ENCODE measurements at regions not wholly inside any gene's neighbourhood (a gene's known extent, or its start where the extent isn't known, plus 50 kb on each side); places are given as distances from the start of the nearest gene placed in this dataset.
"Not testable (repeated sequence)": the region's sequence is repeated elsewhere in the genome, so short reads cannot be mapped to it uniquely, and the experiment has no call there.

DNA sequence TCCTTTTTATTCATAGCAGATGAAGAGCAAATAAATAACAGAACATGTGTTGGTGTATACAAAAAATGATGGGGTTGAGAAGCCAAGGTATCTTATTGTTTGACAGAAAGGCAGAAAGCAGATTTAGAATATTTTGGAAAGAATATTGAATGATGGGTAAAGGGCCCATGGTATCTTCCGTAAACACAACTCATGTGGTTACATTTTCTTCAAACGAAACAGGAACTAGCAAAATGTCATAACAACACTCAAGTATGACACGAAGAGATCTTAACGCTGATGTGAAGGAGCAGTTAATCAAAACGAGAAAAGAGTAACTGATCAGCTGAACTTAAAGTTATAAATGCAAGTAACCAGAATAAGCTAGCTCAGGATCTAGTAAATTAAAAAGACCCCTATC is 195.7 kb upstream of the GK2 start:
- DNase-seq: no peak

- no peak for DNase-seq
Measured at GRCh38 chr4:79599691-79600090, 191.7 kb upstream of the GK2 start.

GRCh38 chr4:79598801-79599200 is 190.8 kb upstream of the GK2 start:
- DNase-seq: peak; percentile 20

DNA sequence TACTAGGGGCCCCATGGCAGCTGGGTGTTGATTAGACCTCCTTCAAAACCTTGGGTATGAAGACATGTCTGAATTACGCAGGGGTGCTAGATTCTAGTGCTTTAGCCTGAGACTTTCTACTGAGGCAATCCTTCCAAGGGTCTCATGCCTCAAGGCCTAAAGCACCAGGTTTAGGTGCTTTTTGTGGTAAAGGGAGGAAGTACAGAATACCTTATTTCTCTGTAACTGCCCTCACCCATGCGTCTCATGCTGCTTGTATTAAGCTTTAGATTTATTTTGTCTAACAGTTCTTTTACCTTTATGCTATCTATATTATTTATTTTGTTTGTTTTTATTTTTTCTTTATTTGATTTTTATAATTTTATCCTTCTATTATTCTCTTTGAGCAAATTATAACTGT is 190.2 kb upstream of the GK2 start:
- DNase-seq: no peak

GRCh38 chr4:79597266-79597665 is 189.2 kb upstream of the GK2 start:
- peak; percentile 9 for DNase-seq

DNA sequence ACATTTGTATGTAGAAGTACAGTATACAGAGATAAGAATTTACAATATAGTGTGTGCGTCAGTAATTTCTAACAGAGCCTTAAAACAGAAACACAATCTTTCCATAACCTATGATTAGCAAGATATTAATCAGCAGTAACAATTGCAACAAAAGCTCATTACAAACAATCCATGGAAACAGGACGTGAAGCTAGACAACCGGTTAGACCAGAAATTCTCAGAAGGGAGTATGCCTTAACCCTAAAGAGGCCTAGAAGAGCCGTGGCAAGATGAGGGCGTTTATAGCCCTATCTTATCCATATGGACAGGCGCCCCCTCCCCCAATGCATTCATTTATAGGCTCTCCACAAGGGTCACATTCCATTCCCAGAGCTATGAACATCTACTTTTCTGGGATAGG is 184.2 kb upstream of the GK2 start:
- not testable (repeated sequence) for DNase-seq

DNA sequence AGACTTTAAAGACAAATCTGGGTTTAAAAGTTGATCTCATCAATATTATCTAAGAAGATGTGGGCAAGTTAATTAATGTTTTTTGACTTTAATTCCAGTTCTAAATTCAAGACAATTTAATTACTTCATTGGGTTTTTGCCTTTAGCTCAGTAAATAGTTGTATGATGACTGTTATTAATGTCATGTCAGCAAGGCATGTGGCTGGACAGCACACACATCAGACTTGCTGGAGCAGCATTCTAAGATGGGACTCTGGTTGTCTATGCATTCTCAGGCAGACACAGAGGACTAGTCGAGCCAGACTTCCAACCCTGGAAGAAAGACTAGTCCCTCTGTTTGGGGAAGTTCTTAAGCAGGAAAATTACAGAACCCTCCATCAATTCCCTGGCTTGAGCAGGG is 180.7 kb upstream of the GK2 start:
- DNase-seq: no peak

- not testable (repeated sequence) for DNase-seq
Measured at GRCh38 chr4:79587207-79587606, 179.2 kb upstream of the GK2 start.

DNA sequence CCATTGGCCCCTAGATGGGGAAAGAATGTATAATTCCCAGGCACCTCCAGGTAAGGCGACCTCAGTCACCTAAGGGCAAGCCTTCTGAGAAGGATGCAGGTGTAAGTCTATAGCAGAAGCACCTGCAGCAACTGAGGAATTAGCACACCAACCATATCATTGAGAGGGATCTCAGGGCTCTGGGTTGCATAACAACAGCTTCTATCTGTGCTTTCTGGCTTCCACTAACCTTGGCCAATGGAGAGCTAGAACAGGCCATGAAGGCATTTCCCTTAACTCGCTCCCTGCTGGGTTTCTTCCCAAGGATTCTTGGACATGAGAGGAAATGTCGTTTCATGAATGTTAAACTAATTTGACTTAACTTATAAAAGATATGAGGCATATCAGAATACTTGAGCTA is 177.8 kb upstream of the GK2 start:
- DNase-seq: no peak

DNA sequence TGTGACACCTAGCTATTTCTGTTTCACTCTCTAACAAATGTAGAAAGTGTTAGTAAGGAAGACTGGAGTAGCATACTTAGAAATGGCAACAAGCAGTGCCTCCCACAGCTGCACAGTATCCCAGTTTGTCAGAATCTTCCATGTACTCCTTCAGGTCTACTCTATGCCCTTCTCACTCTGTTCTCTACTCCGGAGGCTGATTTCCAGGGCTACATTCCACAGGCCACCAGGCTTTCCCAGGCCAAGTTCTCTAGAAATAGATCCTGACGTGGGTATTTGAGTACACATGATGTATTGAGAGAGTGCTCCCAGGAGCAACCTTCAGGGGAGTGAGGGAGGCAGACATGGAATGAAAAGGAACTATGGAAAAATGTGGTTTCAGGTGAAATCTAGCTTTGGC is 177.3 kb upstream of the GK2 start:
- DNase-seq: no peak

- DNase-seq: no peak
Measured at GRCh38 chr4:79584902-79585301, 176.9 kb upstream of the GK2 start.

- no peak for DNase-seq
Measured at GRCh38 chr4:79584352-79584751, 176.3 kb upstream of the GK2 start.

DNA sequence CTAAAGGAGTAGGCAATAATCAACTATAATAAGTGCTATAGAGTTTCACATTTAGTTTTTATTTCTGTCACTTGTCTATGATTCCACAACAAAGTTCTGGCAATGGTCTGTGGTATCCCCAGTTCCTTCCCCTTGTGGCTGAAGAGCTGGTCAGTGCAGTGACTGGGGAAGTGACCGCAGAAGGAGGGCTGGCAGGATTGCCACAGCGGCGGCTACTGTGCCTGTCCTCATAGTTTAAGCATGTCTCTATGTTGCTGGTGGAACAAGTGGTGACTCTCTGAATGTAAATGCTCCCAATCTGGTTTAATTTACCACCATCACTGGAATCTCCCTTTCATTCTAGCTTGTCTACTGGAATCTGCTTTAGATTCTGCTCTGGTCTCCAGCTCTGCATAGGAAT is 170.6 kb upstream of the GK2 start:
- DNase-seq: no peak

DNA sequence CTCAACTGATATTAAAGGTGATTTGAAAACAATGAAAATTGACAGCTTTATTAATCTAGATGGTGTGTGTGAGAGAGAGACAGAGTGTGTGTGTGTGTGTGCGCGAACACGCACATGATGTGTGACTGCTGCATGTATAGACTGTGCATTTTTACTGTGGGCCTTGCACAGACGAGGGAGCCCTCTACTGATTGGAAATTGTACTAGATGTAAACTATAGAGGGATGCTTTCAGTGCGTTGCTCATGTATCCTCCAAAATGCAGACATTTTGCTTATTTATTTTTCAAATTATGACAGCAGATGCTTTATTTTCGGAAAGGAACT is 168.4 kb upstream of the GK2 start:
- no peak for DNase-seq

DNA sequence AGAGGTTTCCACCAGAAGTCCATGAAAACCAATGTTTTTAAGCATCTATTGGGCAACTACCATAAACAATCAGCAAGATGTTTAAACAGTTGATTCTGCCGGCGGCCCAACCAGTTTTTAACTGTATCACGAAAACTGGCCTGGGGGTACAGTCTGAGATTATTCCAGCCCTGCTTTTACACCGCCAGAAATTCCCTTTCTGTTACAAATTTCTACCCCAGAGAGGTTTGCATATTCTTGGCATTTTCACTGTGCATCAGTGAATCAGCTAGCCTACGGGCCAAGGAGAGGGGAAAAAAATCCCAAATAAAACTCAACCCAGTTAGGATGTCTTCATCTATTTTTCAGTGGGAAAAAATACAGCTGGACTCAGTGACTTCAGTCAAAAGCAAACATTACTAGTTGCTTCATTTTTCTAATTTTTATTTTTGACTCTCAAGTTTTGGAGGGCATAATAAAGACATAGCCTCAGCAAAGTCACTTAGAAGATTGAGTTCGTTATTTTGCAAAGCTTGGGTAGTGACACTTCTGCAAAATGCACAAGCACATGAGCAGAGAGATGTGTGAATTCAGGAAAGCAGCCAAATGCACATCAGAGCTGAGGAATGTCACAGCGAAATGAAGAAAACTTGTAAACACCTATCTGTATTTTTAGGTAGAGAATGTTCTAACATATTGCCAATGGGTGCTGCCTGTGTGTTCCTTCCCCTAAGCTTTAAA is 167.8 kb upstream of the GK2 start:
- DNase-seq: no peak

GRCh38 chr4:79574741-79575451 is 166.9 kb upstream of the GK2 start:
- DNase-seq: no peak

GRCh38 chr4:79563219-79563618 is 155.2 kb upstream of the GK2 start:
- DNase-seq: no peak

GRCh38 chr4:79561751-79562150 is 153.7 kb upstream of the GK2 start:
- no peak for DNase-seq

DNA sequence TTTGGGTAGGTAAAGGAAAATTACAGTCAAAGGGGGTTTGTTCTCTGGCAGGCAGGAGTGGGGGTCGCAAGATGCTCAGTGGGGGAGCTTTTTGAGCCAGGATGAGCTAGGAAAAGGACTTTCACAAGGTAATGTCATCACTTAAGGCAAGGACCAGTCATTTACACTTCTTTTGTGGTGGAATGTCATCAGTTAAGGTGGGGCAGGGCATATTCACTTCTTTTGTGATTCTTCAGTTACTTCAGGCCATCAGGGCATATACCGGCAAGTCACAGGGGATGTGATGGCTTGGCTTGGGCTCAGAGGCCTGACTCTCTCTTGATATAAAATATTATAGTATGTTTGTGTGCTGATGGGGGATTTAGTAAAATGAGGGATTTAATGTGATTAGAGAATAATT is 151.4 kb upstream of the GK2 start:
- not testable (repeated sequence) for DNase-seq

DNA sequence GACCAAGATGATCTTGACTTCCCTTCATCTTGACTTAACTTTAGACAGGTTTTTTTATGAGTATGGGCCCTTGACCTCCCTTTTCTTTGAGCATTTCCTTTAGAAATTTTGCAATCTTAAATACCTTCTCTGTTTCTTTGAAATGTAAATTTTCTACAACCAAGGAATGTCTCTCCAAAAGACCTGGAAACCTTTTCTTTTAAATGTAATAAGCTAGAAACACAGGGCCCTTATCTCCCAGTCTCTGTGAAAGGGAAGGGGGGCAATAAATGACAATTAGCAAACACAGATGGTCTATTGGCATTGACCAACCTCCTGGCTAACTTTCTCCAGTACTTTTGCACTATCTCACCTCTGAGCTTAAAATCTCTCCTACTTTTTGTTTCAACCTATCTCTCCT is 144.3 kb upstream of the GK2 start:
- no peak for DNase-seq

- no peak for DNase-seq
Measured at GRCh38 chr4:79551555-79551954, 143.5 kb upstream of the GK2 start.

GRCh38 chr4:79547851-79548250 is 139.8 kb upstream of the GK2 start:
- DNase-seq: no peak

DNA sequence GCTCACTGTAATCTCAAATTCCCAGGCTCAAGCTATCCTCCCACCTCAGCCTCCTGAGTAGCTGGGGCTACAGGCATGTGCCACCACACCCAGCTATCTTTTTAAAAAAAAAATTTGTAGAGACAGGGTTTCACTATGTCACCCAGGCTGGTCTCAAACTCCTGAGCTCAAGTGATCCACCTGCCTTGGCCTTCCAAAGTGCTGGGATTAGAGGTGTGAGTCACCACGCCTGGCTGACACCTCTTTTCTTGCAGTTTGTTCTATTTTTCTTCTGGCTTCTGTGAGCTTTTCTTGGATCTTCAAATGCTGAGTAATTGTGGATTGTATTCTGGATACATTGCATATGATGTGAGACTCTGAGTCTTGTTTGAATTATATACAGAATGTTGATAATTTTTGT is 137.3 kb upstream of the GK2 start:
- not testable (repeated sequence) for DNase-seq

GRCh38 chr4:79540143-79540542 is 132.1 kb upstream of the GK2 start:
- no peak for DNase-seq

DNA sequence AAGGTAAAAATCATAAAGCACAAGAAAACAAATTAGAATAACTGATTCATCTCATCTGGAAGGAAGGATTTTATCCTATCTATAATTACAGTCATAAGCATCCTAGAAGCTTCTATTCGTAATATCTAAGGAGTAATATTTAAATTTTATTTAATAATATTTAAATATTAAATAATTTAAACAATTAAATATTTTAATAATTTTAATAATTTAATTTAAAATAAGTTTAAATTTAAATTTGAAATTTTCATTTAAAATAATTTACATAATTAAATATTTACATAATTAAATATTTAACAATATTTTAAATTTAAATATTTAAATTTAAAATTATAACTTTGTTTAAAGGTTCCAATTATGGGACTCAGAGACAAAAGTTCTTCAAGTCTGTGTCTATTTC is 127.5 kb upstream of the GK2 start:
- no peak for DNase-seq
